Heart left ventricle (tissue), 13 donors: ENCODE measurements at regions not wholly inside any gene's neighbourhood (a gene's known extent, or its start where the extent isn't known, plus 50 kb on each side); places are given as distances from the start of the nearest gene placed in this dataset.

ENCODE experiments used
- POLR2A ChIP-seq, 2 donors: fragments of 450-650 bp; IDR thresholded peaks; one replicate each; pipeline ENCODE4 v1.6.1; 2017; ENCODE audit warnings: antibody characterized with exemption in 2 of 2, mild to moderate bottlenecking in 2 of 2, moderate library complexity in 2 of 2
- TF ChIP-seq, protein P1 (sequence below), 12 donors: fragments of 200-600 bp; sonication (generic) in 4 of 12; IDR thresholded peaks; one replicate each; pipeline versions ENCODE4 v1.5.0 to v1.8.0; 2018 to 2022; ENCODE audit warnings: antibody characterized with exemption in 12 of 12, mild to moderate bottlenecking in 5 of 12
- donor health status: ischemic (EF 13 %, LVEDD 7.1; RV severe dilation, severe dysfunction).
- donor health status: DM: no; HTN: yes; CAD: no.
- donor health status: DM: no; HTN: no; CAD: no.
- donor health status: ischemic (EF 25% LVEDD 6.9; RV normal size, moderate dysfunction).
- donor health status: ischemic (EF 25% LVEDD 5.7; RV mildly dilated, moderate dysfunction).
- donor health status: ischemic (EF 35%, LVEDD 5.7; RV mildly dilated, moderate dysfunction).
- donor health status: nonischemic (EF 11% LVEDD 7.7; RV severe dilation, severe dysfunction).
- donor health status: DM: yes; HTN: yes; CAD: no.
- donor health status: PGD.
- donor health status: ischemic (EF 29% LVEDD 5.4; RV normal size, mild dysfunction).
- donor health status: nonischemic (EF 23%, LVEDD 6.1; RV moderate dilation, normal function).

GRCh38 chr1:212553676-212554075, 54.9 kb upstream of the ATF3 start:
- TF ChIP-seq, protein P1, sequence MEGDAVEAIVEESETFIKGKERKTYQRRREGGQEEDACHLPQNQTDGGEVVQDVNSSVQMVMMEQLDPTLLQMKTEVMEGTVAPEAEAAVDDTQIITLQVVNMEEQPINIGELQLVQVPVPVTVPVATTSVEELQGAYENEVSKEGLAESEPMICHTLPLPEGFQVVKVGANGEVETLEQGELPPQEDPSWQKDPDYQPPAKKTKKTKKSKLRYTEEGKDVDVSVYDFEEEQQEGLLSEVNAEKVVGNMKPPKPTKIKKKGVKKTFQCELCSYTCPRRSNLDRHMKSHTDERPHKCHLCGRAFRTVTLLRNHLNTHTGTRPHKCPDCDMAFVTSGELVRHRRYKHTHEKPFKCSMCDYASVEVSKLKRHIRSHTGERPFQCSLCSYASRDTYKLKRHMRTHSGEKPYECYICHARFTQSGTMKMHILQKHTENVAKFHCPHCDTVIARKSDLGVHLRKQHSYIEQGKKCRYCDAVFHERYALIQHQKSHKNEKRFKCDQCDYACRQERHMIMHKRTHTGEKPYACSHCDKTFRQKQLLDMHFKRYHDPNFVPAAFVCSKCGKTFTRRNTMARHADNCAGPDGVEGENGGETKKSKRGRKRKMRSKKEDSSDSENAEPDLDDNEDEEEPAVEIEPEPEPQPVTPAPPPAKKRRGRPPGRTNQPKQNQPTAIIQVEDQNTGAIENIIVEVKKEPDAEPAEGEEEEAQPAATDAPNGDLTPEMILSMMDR (IDR thresholded peaks at IDR 0.05): no peak
- TF ChIP-seq POLR2A (IDR thresholded peaks at IDR 0.05): no peak
